ENCODE measurements at regions not wholly inside any gene's neighbourhood (a gene's known extent, or its start where the extent isn't known, plus 50 kb on each side); places are given as distances from the start of the nearest gene placed in this dataset.
A peak's percentile ranks its signal among the peaks of the same experiment; 100 is the strongest.

DNA sequence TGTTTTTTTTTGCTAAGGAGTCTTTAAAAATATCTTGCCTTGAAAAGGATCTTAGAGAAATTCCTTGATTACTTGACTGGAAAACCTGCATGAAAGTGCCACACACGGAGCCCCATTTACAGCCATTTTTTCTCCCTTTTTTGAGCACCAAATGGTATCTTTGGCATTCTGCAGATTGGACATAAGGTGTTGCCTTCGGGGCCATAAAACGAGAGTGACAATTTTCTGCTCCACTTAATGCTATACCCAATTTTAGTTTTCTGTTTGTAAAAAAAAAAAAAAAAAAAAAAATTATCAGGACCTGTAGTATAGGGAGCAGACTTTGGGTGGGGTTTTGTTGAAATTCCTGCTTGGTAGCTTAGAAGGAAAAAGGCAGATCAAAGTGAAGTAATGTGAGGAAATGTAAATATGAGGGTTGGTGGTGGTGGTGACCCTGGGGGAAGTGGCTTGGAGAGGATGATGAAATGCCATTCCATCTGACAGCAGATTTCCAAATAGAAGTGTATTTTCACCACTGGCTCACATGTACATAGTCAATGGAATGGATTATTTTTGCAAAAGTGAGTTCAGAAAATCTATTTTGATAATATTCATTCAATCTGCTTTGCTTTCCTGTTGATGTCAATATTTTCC is 212.1 kb upstream of the SOX4 start:
- no peak for DNase-seq (ENCODE audit: low read depth)

DNA sequence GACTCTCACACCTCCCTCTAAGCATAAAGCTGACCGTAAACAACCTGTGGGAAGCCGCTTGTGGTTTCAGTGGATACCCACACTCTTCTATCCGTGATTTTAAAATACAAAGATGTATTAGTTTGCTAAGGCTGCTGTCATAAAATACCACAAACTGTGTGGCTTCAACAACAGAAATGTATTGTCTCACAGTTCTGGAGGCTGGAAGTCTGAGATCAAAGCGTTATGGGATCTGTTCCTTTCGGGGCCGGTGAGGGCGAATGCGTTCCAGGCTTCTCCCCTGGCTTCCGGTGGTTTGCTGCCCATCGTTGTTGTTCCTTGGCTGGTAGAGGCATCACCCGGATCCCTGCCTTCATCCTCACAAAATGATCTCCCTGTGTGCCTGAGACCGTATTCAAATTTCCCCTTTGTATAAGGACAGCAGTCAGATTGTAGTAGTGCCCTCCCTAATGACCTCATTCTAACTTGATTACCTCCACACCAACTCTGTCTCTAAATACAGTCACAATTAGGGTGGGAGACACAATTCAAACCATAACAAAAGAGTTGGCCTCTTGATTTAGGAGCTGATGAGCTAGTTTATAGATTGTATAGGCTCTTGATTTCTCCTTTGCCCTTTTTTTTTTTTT is 210.6 kb upstream of the SOX4 start:
- DNase-seq (ENCODE audit: low read depth): no peak

DNA sequence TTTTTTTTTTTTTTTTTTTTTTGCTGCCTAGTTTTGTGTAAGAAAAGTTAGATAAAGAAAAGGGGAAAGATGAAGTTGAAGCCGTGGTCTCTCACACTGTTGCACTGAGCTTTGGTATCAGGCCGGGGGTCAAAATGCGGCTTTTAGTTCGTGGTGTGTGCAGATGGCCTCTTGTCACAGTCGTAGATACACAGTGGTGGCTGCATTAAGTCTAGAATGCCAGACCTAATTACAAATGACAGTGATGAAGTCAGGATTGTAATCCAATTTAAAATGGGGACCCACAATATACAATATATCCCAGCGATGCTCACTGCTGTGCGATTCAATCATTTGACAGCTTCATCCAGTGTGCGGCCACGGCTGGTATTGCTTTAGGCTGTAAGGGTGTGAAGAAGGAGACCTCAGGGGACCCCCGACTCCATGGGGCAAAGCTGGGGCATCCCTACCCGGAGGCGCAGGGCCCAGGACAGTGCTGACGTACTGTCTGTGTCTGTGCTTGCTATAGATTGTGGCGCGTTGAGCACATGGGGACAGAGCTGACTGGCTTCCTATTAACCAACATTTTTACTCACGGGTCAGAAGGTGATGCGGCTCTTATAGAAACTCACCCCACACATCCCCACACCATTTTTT is 210.0 kb upstream of the SOX4 start:
- no peak for DNase-seq (ENCODE audit: low read depth)

DNA sequence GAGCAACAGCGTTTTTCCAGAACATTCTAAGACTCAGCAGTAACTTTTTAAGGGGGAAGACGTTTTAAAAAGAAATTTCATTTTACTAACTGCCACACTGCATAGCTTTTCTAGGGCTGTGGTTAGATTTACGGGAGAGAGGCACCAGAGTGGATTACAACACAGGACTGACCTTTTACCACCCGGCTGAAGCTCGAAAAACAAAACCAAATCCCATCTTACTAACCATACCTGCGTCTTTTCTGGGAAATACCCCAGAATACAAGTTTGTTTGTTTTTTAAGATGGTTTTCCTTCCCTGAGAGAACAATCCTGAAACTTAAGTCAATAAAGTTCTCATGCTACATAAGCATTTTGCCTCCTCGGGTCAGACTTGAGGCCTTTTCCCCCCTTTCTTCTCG is 209.3 kb upstream of the SOX4 start:
- DNase-seq (ENCODE audit: low read depth): no peak

DNA sequence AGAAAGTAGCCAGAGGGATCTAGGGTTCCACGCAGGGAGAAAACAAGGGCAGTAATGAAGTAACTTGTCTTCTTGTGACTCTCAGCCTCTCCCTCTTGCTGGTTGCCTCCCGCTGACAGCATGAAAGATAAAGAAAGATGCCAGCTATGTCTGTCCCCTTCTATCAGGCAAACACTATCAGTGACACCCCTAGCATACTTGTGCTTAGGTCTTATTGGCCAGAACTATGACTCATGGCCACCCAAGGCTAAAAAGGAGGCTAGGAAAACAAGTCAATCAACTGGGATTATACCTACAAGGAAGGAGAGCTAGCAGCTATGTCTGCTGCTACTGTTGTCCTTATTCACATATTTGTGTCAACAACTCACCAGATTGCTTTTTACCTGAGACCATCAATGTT is 206.8 kb upstream of the SOX4 start:
- no peak for DNase-seq (ENCODE audit: low read depth)

DNA sequence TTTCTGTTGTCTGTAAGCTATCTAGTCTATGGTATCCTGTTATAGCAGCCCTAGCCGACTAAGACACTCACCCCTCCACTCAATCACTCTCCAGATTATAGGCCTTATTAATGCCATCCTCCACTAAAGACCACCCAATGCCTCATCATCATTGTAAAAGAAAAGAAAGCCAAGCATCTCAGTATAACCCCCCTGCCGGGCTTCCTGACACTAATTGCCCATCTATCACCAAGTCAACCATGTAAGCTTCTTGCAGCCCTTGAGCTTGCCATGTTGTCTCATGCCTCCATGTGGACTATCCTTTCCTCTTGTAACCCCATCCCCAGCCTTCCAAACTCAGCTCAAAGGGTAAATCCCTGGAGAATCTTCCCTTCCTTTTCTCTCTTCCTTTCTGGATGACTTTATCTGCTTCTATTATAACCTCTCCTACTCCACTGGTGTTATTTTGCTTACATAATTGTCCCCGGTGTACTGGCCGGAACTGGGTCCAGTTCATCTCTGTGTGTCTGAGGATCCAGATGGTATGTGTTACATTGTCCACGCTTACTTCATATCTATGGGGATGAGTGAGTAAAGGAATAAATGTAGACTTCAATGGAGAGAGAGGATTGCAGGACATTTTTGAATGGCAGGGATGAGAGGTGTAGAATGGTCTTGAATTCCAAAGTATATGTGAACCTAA is 202.9 kb upstream of the SOX4 start:
- no peak for DNase-seq (ENCODE audit: low read depth)

DNA sequence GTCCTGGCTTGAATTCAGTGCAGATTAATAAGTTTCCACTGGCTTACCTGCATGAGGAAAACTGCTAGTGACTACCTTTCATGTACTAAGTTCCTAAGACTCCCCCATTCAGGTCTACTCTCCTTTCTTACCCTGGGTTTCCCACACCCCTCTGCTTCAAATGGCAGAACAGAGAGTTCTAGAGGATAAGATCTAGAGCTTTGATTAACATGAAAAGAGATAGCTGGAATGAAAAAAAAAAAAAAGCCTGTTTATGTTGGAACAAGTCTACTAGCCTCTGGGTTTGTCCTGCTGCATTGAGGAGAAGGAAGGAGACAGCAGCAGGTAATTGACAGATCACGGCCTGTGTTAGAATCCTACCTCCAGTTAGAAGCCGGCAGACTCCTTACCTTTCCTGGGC is 201.4 kb upstream of the SOX4 start:
- DNase-seq (ENCODE audit: low read depth): no peak

DNA sequence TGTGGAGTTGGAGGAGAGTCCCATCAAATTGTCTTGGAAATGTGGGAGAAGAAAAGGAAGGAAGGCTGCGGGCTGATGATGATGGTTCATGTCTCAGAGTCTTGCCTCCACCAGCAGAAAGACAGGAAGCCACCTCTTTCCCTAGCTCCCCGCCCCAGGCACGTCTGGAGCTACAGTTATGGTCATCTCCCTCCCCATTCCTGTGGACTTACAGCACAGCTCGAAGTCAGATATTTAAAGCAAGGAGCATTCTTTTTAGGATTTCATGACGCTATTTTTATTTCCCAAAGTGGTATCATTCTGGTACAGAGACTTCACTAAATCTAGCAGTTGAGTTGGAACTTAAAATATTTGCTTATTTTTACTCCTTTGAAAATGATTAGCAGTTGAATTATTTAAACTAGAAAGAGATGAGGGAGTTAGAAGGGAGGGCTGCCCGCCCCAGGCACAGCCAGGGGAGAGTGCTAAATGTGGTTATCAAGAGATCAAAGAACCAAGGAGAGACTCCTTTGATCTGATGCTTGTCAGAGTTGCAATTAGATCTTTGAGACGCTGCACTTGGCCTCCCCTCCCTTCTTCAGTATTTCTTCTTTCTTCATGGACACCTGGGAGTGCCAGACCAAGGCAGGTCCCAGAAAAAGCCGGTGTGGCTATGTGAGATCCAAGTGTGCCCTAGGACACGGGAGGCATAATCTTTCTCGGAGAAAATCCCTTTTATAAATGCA is 199.9 kb upstream of the SOX4 start:
- no peak for DNase-seq (ENCODE audit: low read depth)

DNA sequence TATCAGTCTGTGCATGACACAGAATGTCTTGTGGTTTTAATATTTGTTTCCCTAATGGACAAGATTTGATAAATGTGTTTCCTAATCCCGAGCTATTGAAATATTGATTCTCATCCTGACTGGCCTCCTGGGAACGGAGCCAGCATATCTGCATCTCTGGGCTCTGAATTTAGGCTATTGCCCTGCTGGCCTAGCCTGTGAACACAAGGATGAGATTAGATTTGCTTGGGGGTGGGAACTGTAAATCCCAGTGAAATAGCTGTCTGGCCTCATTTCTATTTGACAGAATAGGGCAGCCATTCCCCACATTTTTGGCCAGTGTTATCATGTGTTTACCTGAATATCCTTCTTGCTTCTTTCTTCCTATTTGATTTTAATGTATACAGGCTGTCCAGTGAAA is 198.4 kb upstream of the SOX4 start:
- no peak for DNase-seq (ENCODE audit: low read depth)

DNA sequence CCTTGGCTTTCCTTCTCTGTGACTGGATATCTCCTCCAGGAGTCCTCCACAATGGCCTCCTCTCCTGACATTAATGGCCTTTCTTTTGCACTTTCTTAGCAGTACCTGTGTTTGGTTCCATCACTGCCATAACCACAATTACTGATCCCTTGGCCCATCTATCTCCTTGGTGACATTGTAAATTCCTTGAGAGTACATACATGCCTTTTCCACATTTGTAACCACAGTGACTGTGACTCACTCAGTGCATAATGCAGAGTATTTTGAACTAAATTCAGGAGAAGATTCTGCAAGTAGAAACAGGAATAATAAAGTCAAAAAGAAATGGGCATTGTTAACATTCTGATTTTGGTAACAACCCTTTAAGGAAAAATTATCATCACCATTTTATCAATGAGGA is 197.2 kb upstream of the SOX4 start:
- peak; percentile 35 for DNase-seq (ENCODE audit: low read depth)

DNA sequence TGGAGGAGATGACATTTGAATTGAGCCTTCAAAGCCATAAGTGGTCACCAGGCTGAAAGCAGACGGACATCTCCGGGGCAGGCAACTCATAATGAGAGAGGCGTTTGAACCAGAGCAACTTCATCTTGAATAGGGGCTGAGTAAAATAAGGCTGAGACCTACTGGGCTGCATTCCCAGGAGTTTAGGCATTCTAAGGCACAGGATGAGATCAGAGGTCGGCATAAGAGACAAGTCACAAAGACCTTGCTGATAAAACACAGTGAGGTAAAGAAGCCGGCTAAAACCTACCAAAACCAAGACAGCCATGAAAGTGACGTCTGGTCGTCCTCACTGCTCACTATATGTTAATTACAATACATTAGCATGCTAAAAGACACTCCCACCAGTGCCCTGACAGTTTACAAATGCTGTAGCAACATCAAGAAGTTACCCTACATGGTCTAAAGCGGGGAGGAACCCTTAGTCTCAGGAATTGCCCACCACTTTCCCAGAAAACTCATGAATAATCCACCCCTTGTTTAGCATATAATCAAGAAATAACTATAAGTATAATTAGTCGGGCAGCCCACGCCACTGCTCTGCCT is 194.7 kb upstream of the SOX4 start:
- no peak for DNase-seq (ENCODE audit: low read depth)

DNA sequence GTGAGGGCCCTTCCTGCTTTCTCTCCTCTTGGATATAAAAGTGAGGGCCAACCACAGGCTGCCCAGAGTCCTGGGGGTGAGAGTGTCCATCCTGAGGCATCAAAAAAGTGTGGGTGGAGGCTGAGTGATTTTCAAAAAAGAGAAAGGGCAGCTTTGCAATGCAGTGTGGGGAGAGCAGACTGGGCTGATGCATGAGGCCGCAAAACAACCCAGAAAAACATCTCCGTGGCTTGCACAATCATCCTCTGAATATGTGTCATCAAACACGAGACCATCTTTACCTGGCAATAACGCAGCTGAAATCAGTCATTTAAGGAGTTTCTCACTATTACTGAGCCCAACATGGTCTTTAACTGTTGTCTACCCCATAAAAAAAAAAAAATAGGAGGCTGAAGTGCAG is 191.2 kb upstream of the SOX4 start:
- no peak for DNase-seq (ENCODE audit: low read depth)

DNA sequence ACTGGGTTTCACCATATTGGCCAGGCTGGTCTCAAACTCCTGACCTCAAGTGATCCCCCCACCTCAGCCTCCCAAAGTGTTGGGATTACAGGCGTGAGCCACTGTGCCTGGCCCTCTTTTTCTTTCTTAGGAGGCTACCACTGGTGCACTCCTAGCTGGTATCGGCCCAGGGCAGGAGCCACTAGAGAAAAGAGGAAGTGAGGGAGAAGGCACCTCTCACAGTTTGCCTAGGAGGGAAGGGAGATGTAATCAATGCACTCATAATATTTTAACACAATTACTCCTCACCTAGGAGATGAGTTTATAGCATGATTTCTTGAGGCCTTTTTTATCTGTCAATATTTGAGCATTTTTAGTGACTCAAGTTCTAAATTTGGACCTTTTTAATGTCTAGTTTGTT is 189.0 kb upstream of the SOX4 start:
- DNase-seq (ENCODE audit: low read depth): no peak

DNA sequence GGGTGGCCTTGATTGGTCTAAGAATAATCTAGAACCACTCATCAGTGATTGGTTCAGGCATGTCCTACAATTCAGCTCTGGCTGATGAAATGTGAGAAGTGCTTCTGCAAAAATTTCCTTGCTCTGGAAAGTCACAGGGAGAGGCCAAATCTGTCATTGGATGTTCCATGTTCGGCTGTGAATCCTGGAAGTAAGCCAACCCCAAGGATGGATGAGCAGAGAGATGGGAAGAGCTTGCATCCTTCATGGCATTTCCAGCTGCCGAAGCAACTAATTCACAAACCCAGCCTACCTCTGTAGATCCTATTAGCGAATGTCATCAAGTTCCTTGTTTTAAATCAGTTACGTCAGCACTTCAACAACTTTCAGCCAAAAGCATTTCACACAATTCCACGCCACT is 187.2 kb upstream of the SOX4 start:
- DNase-seq (ENCODE audit: low read depth): no peak

DNA sequence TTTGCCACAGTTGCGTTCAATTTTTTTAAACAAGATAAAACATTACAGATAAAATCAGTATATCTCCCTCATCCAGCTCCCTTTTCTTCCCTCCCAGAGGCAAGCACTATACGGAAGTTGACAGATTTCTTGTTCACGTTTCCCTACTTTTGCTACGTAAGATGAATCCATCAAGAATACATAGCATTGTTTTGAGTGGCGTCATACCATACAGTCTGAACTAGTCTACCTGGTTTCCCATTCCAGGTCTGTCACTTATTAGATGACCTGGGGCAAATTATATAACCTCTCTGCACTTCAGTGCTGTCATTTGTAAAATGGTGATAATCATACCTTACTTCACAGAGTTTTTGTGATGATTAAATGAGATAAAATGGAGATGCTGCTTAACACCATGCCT is 184.3 kb upstream of the SOX4 start:
- no peak for DNase-seq (ENCODE audit: low read depth)

DNA sequence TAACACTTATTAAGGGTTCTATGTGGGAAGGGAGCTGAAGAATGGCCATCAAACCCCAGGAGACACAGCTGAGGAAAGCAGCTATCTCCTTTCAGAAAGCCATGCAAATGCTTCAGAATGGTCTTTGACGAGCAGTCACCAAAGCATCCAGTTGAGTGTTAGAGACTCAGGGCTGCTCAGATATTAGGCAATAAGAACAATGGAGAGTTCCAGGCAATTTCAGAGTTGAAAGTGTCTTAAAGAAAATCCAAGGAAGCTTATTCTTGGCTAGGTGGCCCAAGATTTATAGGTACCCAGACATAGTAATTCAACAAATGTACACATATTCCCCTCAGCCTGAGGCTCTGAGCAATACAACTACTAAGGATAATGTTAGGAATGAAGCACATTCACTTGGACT is 180.1 kb upstream of the SOX4 start:
- DNase-seq (ENCODE audit: low read depth): no peak

DNA sequence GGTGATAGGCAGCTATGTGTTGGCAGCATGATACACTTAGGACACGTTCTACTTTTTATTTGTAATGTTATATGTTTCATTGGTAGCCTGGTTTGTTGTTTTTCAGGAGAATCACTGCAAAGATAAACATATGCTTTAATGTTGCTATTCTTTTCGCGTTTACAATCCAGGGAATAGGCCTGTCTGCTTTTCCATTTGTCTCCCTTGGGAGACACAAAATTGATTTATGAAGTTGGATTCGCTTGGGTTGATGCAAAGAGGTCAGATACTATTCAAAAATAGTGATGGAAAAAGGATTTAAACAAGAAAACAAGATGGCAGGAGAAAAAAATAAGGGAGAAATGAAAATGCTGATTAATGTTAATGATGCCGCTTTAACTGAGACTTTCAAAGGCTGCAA is 179.5 kb upstream of the SOX4 start:
- no peak for DNase-seq (ENCODE audit: low read depth)

DNA sequence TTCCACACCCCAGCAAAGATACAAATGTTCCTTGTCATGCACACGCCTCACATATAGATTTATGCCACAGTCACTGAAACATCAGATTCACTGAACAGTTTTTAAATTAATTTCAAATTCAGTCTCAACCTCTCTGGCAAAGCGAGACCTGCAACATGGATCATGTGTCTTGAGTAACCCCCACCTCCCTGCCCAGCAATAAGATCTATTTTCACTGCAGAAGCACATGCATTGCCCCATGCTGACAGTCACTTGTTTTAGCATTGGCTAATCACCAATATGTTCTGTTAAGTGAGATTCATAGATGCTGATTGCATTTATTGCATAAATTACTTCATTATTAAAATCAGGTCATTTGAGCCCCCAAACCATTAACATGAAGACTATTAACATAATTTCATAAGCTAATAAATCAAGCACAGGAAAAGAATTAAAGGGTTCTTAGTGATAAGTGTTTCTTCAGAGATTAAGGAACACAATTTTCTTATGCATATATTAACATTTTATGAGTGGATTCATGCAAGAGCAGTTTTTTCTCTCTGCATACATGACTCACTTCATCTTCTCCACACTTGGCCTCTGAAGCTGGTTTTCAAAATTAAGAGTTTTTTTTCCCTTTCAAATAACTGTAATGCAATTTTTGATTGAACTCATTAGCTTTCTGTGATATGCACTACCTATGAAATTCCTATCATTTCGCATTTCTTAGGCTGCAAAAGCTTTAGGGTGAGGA is 173.2 kb upstream of the SOX4 start:
- no peak for DNase-seq (ENCODE audit: low read depth)

DNA sequence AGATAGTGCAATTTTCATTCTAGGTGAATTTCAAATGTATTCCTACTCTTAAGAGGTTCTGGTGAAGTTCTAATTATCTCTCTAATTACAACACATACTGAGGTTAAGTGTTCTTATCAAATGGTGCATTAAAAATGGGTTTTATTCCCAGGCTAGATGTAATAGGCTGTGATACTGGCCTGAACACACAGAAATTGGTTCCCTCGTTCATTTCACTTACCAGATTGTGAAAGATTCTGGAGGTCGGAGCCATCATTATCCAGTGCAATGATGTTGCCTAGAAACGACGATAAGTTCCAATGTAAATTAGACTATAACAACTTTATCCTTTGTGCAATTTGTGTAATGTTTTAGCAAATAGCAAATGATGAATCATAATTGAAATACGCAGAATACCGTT is 172.6 kb upstream of the SOX4 start:
- no peak for DNase-seq (ENCODE audit: low read depth)

DNA sequence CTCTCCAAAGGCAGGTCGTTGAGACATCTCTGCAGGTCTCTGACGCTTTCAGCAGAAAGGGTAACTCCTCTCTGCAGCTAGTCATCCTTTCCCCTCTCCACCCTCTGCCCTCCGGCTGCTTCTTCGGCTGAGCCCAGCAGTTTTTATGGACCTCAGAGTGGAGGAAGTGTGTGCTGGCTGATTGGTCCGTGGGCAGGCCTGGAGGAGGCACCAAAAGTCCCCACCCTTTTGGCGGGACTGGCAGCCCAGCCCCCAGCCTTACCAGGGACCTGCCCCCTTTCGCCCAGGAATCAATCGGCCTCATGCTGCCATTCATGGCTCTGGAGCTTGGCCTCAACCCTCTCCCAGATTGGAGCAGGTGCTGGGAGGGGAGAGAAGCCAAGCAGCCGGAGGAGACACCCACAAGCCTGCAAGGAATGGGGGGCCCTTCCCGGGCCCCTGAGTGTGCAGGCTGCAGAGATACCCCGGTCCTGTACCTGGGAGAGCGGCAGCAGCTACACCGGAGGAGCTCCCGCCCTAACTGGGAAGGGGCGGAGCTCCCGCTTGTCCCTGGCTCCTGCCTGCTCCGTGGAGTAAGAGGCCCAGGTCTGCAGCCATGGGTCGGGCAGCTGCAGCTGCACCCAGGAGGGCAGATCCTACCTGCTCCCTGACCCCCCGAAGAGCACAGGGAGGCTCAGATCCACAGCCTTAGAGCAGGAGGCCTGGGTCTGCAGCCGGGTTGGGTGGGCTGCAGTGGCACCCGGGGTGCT is 170.3 kb upstream of the SOX4 start:
- no peak for DNase-seq (ENCODE audit: low read depth)
